LNCaP clone FGC (cell line): ENCODE measurements at regions not wholly inside any gene's neighbourhood (a gene's known extent, or its start where the extent isn't known, plus 50 kb on each side); places are given as distances from the start of the nearest gene placed in this dataset.
"Not testable (repeated sequence)": the region's sequence is repeated elsewhere in the genome, so short reads cannot be mapped to it uniquely, and the experiment has no call there.

ENCODE experiments used
- DNase-seq: peaks from one replicate; pipeline ENCODE4 v3.0.0-alpha.2; 2011; ENCODE audit warnings: low read depth
- H3K4me3 ChIP-seq: 2 replicates; pipeline ENCODE4 v1.5.1; 2011; ENCODE audit warnings: mild to moderate bottlenecking, low read depth, low read length, control low read depth
- CTCF ChIP-seq: IDR thresholded peaks from 2 replicates; pipeline ENCODE4 v1.5.1; 2012; ENCODE audit warnings: mild to moderate bottlenecking; ENCODE audit not compliant: control insufficient read depth, insufficient read depth; ENCODE audit errors: extremely low read depth

GRCh38 chr7:135872861-135873260 lies 104.3 kb downstream of the MTPN start:
- H3K4me3 ChIP-seq, DNase-seq: not testable (repeated sequence)

GRCh38 chr7:135862586-135863340 lies 114.2 kb upstream of the FAM180A start:
- DNase-seq: no peak
- no peak for TF ChIP-seq CTCF
- no peak overlapping the region for H3K4me3 ChIP-seq

GRCh38 chr7:135859538-135859937 lies 110.9 kb upstream of the FAM180A start:
- no peak overlapping the region for H3K4me3 ChIP-seq
- DNase-seq: no peak
- TF ChIP-seq CTCF: no peak

- DNase-seq: no peak
- H3K4me3 ChIP-seq: no peak overlapping the region
- no peak for TF ChIP-seq CTCF
These were observed 110.2 kb upstream of the FAM180A start for GRCh38 chr7:135858851-135859250.

GRCh38 chr7:135858379-135858778 lies 109.8 kb upstream of the FAM180A start:
- no peak for TF ChIP-seq CTCF
- DNase-seq: no peak

GRCh38 chr7:135857519-135858274 lies 109.1 kb upstream of the FAM180A start:
- DNase-seq: no peak
- no peak for TF ChIP-seq CTCF
- no peak overlapping the region for H3K4me3 ChIP-seq

More at GRCh38 chr7:135858379-135858778, 109.8 kb upstream of the FAM180A start:
- no peak overlapping the region for H3K4me3 ChIP-seq

- no peak for TF ChIP-seq CTCF
- no peak for DNase-seq
- H3K4me3 ChIP-seq: no peak overlapping the region
These were observed 107.9 kb upstream of the FAM180A start for GRCh38 chr7:135856356-135857144.
